DOHH2 (cell line): ENCODE measurements at regions not wholly inside any gene's neighbourhood (a gene's known extent, or its start where the extent isn't known, plus 50 kb on each side); places are given as distances from the start of the nearest gene placed in this dataset.

Source experiments
- H3F3A ChIP-seq: fragments of 200-600 bp; sonication (generic), shearing (Covaris generic); 2 replicates; pipeline ENCODE4 v1.6.0; 2016; ENCODE audit warnings: antibody characterized with exemption, mild to moderate bottlenecking; ENCODE audit not compliant: control insufficient read depth, insufficient read depth
- H3K27ac ChIP-seq: fragments of 200-600 bp; sonication (generic); 2 replicates; pipeline ENCODE4 v1.5.1; 2014; ENCODE audit warnings: low read depth, mild to moderate bottlenecking, low read length, moderate library complexity
- H3K27me3 ChIP-seq: fragments of 200-600 bp; sonication (generic); 2 replicates; pipeline ENCODE4 v1.6.1; 2014; ENCODE audit warnings: mild to moderate bottlenecking, low read length, mixed read lengths; ENCODE audit not compliant: control insufficient read depth
- H3K36me3 ChIP-seq: fragments of 200-600 bp; sonication (generic); 2 replicates; pipeline ENCODE4 v1.6.1; 2014; ENCODE audit warnings: mild to moderate bottlenecking, low read length, moderate library complexity, mixed read lengths; ENCODE audit not compliant: control insufficient read depth
- H3K4me1 ChIP-seq: fragments of 200-600 bp; sonication (generic); 2 replicates; pipeline ENCODE4 v1.6.1; 2014; ENCODE audit warnings: mild to moderate bottlenecking, low read length, mixed read lengths; ENCODE audit not compliant: control insufficient read depth
- H3K4me2 ChIP-seq: fragments of 200-600 bp; sonication (generic); 2 replicates; pipeline ENCODE4 v1.6.0; 2014; ENCODE audit warnings: mild to moderate bottlenecking, low read length, moderate library complexity
- H3K4me3 ChIP-seq: fragments of 200-600 bp; sonication (generic); 2 replicates; pipeline ENCODE4 v1.5.1; 2014; ENCODE audit warnings: mild to moderate bottlenecking, low read length, mixed read lengths
- H3K79me2 ChIP-seq: fragments of 200-600 bp; sonication (generic); 2 replicates; pipeline ENCODE4 v1.6.1; 2014; ENCODE audit warnings: mild to moderate bottlenecking, low read length, mixed read lengths; ENCODE audit not compliant: control insufficient read depth
- H3K9me2 ChIP-seq: fragments of 200-600 bp; sonication (generic); replicated peaks from 2 replicates; pipeline ENCODE4 v1.6.1; 2014; ENCODE audit warnings: mild to moderate bottlenecking, low read length, mixed read lengths; ENCODE audit not compliant: control insufficient read depth
- H3K9me3 ChIP-seq: fragments of 200-600 bp; sonication (generic); 2 replicates; pipeline ENCODE4 v1.6.1; 2014; ENCODE audit warnings: antibody characterized with exemption, low read length, mixed read lengths; ENCODE audit not compliant: control insufficient read depth, insufficient read depth
- H4K20me1 ChIP-seq: fragments of 200-600 bp; sonication (generic); 2 replicates; pipeline ENCODE4 v1.6.0; 2014; ENCODE audit warnings: low read depth, mild to moderate bottlenecking, antibody characterized with exemption, low read length, moderate library complexity; ENCODE audit not compliant: control insufficient read depth, insufficient read depth
- EZH2phosphoT487 ChIP-seq: fragments of 200-600 bp; sonication (generic); IDR thresholded peaks from 2 replicates; pipeline ENCODE4 v1.6.1; 2017; ENCODE audit warnings: borderline replicate concordance, mild to moderate bottlenecking, antibody characterized with exemption, low read length, moderate library complexity, mixed read lengths
- TF ChIP-seq, protein P1 (sequence below): fragments of 200-600 bp; sonication (generic); IDR thresholded peaks from one replicate; pipeline ENCODE4 v1.5.1; 2014; ENCODE audit warnings: antibody characterized with exemption, mild to moderate bottlenecking, low read depth, low read length; ENCODE audit not compliant: poor library complexity, severe bottlenecking

GRCh38 chr1:163974120-163974519 lies 584.9 kb upstream of the PBX1 start:
- Histone ChIP-seq H3K36me3 (no peaks in the 10 kb centered on the region), H3F3A (no peaks in the 10 kb centered on the region), H3K27ac (no peak overlapping the region), H3K27me3 (no peaks in the 10 kb centered on the region), H3K4me2 (no peak overlapping the region), H4K20me1 (no peaks in the 10 kb centered on the region), H3K9me3 (no peaks in the 10 kb centered on the region), H3K4me3 (no peak overlapping the region), H3K79me2 (no peaks in the 10 kb centered on the region), H3K9me2 (no peaks in the 10 kb centered on the region), H3K4me1 (no peaks in the 10 kb centered on the region)
- TF ChIP-seq EZH2phosphoT487: no peak
- TF ChIP-seq, protein P1, sequence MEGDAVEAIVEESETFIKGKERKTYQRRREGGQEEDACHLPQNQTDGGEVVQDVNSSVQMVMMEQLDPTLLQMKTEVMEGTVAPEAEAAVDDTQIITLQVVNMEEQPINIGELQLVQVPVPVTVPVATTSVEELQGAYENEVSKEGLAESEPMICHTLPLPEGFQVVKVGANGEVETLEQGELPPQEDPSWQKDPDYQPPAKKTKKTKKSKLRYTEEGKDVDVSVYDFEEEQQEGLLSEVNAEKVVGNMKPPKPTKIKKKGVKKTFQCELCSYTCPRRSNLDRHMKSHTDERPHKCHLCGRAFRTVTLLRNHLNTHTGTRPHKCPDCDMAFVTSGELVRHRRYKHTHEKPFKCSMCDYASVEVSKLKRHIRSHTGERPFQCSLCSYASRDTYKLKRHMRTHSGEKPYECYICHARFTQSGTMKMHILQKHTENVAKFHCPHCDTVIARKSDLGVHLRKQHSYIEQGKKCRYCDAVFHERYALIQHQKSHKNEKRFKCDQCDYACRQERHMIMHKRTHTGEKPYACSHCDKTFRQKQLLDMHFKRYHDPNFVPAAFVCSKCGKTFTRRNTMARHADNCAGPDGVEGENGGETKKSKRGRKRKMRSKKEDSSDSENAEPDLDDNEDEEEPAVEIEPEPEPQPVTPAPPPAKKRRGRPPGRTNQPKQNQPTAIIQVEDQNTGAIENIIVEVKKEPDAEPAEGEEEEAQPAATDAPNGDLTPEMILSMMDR: no peak

GRCh38 chr1:163980394-163980793 lies 578.6 kb upstream of the PBX1 start:
- Histone ChIP-seq H3K4me1 (no peaks in the 10 kb centered on the region), H3K79me2 (no peaks in the 10 kb centered on the region), H3K9me3 (no peaks in the 10 kb centered on the region), H3K4me2 (no peak overlapping the region), H3K9me2 (no peaks in the 10 kb centered on the region), H3K27ac (no peak overlapping the region), H3K27me3 (no peaks in the 10 kb centered on the region), H4K20me1 (no peaks in the 10 kb centered on the region), H3K4me3 (no peak overlapping the region), H3K36me3 (no peaks in the 10 kb centered on the region), H3F3A (no peaks in the 10 kb centered on the region)
- TF ChIP-seq, protein P1: no peak
- TF ChIP-seq EZH2phosphoT487: no peak

DNA sequence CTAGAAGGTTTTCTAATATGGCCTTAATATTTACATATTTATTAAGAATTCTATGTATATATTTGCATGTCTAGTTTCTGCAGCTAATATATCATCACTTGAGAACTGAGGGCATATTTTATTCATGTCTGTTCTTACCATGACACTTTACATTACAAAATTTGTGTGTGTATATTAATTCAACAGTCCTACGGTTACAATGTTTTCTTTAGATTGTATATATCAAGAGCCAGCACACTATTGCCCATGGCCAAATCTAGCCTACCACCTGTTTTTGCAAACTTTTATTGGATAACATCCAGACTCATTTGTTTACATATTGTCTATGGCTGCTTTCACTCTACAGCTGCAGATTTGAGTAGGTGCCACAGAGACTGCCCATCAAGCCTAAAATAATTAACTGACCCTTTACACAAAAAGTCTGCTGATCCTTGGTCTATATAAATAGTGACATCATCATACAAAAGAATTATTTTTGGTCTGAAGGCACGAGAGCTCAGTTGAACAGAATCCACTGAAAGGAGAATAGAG lies 577.4 kb upstream of the PBX1 start:
- Histone ChIP-seq H4K20me1 (no peaks in the 10 kb centered on the region), H3K27ac (no peak overlapping the region), H3F3A (no peaks in the 10 kb centered on the region), H3K79me2 (no peaks in the 10 kb centered on the region), H3K4me3 (no peak overlapping the region), H3K4me2 (no peak overlapping the region), H3K36me3 (no peaks in the 10 kb centered on the region), H3K9me3 (no peaks in the 10 kb centered on the region), H3K27me3 (no peaks in the 10 kb centered on the region), H3K4me1 (no peaks in the 10 kb centered on the region), H3K9me2 (no peaks in the 10 kb centered on the region)
- no peak for TF ChIP-seq EZH2phosphoT487
- TF ChIP-seq, protein P1: no peak
